Thymus (tissue), 11 donors: ENCODE measurements at regions not wholly inside any gene's neighbourhood (a gene's known extent, or its start where the extent isn't known, plus 50 kb on each side); places are given as distances from the start of the nearest gene placed in this dataset.

Experiments
- DNase-seq, 9 donors: peaks; one replicate each; pipeline ENCODE4 v3.0.0-alpha.2; 2013; ENCODE audit warnings: low spot score in 9 of 9, low read depth in 6 of 9, missing footprints in 1 of 9
- H3K27ac ChIP-seq, 2 donors: one replicate each; pipeline ENCODE4 v1.5.1; 2013; ENCODE audit warnings: control low read depth in 1 of 2, low read depth in 1 of 2, low read length in 1 of 2, mild to moderate bottlenecking in 1 of 2, moderate library complexity in 1 of 2
- H3K27me3 ChIP-seq, 2 donors: one replicate each; pipeline ENCODE4 v1.5.1; 2013; ENCODE audit warnings: low read length in 1 of 2; ENCODE audit not compliant: control insufficient read depth in 2 of 2, insufficient read depth in 1 of 2
- H3K36me3 ChIP-seq, 2 donors: one replicate each; pipeline ENCODE4 v1.5.1; 2013; ENCODE audit warnings: low read length in 1 of 2, mild to moderate bottlenecking in 1 of 2, moderate library complexity in 1 of 2; ENCODE audit not compliant: control insufficient read depth in 2 of 2, insufficient read depth in 2 of 2
- H3K4me1 ChIP-seq, 2 donors: one replicate each; pipeline ENCODE4 v1.5.1; 2013; ENCODE audit warnings: low read length in 2 of 2; ENCODE audit not compliant: control insufficient read depth in 2 of 2, insufficient read depth in 2 of 2
- H3K4me3 ChIP-seq, 2 donors: one replicate each; pipeline ENCODE4 v1.5.1; 2013; ENCODE audit warnings: low read length in 2 of 2, control low read depth in 1 of 2, mild to moderate bottlenecking in 1 of 2
- H3K9me3 ChIP-seq, 2 donors: one replicate each; pipeline ENCODE4 v1.5.1; 2013; ENCODE audit warnings: low read length in 1 of 2, mild to moderate bottlenecking in 1 of 2; ENCODE audit not compliant: control insufficient read depth in 2 of 2, insufficient read depth in 1 of 2
- WGBS: extraction: QIAGEN DNeasy Blood & Tissue Kit; methylation state at CpG from one replicate; pipeline ENCODE4 v1.1.7; 2013; 5-methylcytosine and 5-hydroxymethylcytosine counted together
- donor health status: healthy.

DNA sequence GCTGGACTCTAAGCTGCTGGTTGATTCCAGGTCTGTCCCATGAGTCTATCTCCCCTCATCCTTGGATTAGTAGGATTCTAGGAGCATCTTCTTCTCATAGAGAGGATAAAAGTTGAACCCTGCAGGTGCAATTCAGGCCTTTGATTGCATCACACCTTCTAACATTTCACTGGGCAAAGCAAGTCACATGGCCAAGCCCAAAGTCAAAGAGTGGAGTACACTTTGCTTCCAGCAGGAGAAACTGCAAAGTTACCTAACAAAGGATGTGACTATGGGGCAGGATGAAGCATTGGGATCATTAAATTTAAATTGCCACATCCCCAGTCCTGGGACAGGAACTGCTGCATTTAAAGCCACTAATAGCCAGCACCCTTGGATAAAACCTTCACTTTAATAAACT lies 51.0 kb upstream of the EGFLAM start:
- H3K4me3 ChIP-seq, result no peak overlapping the region
- H3K9me3 ChIP-seq, result no peaks in the 10 kb centered on the region
- H3K27me3 ChIP-seq, result peaks cover 0 to 2% of the 10 kb centered on the region in 2 donors
- H3K27ac ChIP-seq, result no peak overlapping the region
- no peak for DNase-seq
- H3K36me3 ChIP-seq, result no peaks in the 10 kb centered on the region
- H3K4me1 ChIP-seq, result no peaks in the 10 kb centered on the region

DNA sequence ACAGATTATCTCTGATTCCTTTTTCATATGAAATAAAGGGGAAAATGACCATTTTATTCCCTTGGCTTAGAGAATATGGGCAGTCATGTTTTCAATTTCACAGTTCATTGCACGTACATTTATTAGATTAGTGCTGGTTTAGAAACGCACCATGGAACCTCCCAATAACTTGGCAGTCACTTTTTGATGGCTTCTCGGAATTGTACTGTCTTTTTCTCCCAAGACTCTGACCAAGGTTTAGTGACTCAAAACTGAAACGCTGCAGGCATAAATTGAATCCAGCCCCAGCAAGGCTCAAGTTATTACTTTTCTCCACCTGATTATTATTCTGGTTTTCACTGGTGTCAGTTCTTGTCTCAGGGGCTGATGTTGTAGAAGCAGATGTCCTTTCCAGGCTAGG lies 55.6 kb upstream of the EGFLAM start:
- H3K36me3 ChIP-seq, result no peaks in the 10 kb centered on the region
- peaks cover 0 to 2% of the 10 kb centered on the region in 2 donors for H3K27me3 ChIP-seq
- no peaks in the 10 kb centered on the region for H3K4me1 ChIP-seq
- no peak overlapping the region for H3K4me3 ChIP-seq
- no peaks in the 10 kb centered on the region for H3K9me3 ChIP-seq
- no peak for DNase-seq
- WGBS, result 96% methylated on average over 4 of the region's 4 CpGs
- no peak overlapping the region for H3K27ac ChIP-seq

DNA sequence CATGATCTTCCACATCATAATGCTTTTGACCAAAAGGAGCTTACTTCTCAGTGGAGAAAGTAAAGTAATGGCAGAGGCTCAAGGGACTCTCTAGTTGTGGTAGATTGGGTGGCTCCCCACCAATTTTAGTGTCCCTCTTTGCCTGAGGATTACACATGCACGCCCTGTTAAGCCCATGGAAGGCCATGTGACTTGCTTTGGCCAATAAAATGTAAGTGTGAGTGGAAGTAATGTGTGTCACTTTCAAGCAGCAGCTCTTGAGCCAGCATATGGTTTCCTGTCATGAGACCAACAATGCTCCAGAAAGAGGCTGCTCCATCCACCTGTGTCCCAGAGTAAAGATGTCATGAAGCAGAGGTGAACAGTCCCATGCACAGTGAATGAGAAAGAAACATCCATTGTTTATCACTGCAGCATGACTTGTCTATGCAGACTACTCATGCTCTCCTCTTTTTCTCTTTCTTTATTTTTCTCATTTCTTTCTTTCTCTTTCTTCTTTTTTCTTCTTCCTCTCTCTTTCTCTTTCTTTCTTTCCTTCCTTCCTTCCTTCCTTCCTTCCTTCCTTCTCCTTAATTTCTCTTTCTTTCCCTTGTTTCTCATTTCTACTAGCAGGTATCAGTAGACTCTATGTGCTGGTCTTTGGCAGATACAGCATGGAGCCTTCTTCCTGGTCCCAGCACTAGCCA lies 57.3 kb upstream of the EGFLAM start:
- H3K9me3 ChIP-seq, result no peaks in the 10 kb centered on the region
- no peak for DNase-seq
- peaks cover 0 to 2% of the 10 kb centered on the region in 2 donors for H3K27me3 ChIP-seq
- no peaks in the 10 kb centered on the region for H3K36me3 ChIP-seq
- no peaks in the 10 kb centered on the region for H3K4me1 ChIP-seq
- WGBS, result 70% methylated on average over 1 of the region's 1 CpG
- H3K27ac ChIP-seq, result no peak overlapping the region
- no peak overlapping the region for H3K4me3 ChIP-seq

DNA sequence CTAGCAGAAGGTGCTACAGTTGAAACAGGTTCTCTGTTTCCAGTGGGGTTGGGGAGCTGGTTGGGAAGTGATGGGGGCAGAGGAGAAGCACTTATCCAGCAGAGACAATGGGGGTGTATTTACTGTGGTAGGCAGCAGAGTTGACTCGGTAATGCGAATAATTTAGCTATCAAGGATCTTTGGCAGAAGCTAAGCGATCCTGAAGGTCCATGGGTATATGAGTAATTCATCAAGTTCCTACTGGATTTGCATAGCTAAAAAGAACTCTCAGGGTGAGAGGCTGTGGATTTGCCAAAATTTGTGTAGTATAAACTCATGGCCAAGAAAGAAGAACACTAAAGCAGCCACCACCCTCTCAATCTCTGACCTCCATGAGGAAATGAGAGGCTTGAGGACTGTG lies 61.2 kb upstream of the EGFLAM start:
- Histone ChIP-seq H3K36me3 (no peaks in the 10 kb centered on the region), H3K27me3 (peaks cover 0 to 11% of the 10 kb centered on the region in 2 donors), H3K27ac (no peak overlapping the region), H3K4me1 (no peaks in the 10 kb centered on the region), H3K9me3 (no peaks in the 10 kb centered on the region), H3K4me3 (no peak overlapping the region)
- no peak for DNase-seq
- 97% methylated on average over 3 of the region's 3 CpGs for WGBS

DNA sequence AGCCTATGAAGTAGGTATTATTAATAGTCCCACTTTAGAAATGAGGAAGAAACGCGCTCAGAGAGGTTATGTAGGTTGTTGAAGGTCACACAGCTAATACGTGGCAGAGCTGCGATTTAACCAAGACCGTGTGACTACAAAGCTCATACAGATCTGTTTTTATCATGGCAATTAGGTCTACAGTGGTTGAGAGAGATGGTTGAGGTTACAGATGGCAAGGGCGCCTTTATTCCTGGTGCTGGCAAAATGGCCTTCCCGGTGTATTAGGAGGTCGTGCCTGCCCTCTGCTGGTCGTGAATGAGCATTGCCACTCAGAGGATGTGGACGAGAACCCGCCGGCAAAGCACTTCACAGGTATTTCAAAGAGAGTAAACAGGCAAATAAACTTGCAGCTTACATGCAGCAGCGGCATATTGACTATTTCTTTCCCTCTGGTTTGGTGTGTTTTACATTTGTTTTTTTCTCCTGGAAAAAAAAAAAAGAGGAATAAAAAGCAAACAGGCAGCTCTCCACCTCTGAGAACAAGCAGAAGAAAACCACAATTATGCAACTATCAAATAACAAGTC lies 65.3 kb upstream of the EGFLAM start:
- peaks cover 0 to 21% of the 10 kb centered on the region in 2 donors for H3K27me3 ChIP-seq
- no peaks in the 10 kb centered on the region for H3K36me3 ChIP-seq
- H3K4me3 ChIP-seq, result no peak overlapping the region
- WGBS, result 23% methylated on average over 13 of the region's 13 CpGs
- H3K27ac ChIP-seq, result no peak overlapping the region
- no peaks in the 10 kb centered on the region for H3K4me1 ChIP-seq
- H3K9me3 ChIP-seq, result no peaks in the 10 kb centered on the region
- DNase-seq, result peak in 8 of 9 donors; percentile 19 to 66 (median 32)

DNA sequence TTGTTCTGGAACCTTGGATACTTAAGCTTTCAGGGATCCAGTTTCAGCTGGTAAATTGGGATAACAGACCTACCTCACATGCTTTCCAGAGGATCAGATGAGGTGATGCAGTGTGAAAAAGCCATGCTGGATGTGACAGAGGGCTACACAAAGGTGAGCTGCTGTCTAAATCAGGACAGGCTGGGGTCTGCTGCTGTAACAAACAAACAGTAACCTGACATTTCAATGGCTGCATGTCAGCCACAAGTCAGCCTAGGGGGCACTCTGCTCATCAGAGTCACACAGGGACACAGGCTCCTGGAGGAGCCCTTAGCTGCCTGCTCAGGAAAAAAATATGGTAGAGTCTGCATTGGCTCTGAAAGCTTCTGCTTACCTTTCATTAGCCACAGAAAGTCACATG lies 66.7 kb upstream of the EGFLAM start:
- Histone ChIP-seq H3K27me3 (peaks cover 0 to 21% of the 10 kb centered on the region in 2 donors), H3K4me3 (no peak overlapping the region), H3K36me3 (no peaks in the 10 kb centered on the region), H3K4me1 (no peaks in the 10 kb centered on the region), H3K9me3 (no peaks in the 10 kb centered on the region), H3K27ac (no peak overlapping the region)
- no peak for DNase-seq

DNA sequence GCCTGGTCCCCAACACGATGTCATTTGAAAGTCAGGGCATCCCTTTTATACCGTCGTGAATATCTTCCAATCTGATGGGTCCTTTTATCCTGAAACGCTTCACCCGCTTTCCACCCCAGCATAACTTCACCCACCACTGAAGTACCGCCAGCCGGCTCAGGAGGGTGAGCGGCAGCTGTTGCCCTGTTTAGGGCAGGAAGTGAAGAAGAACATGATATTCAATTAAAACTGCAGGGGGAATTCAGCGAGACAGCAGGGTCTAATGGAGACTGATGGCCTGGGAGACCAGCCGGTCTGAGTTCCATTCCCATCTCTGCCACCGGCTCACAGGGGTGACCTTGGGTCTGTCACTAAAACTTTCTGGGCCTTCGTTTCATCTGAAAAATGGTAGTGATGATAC lies 68.2 kb upstream of the EGFLAM start:
- H3K4me3 ChIP-seq, result no peak overlapping the region
- no peaks in the 10 kb centered on the region for H3K9me3 ChIP-seq
- H3K36me3 ChIP-seq, result no peaks in the 10 kb centered on the region
- no peaks in the 10 kb centered on the region for H3K4me1 ChIP-seq
- WGBS, result 89% methylated on average over 12 of the region's 12 CpGs
- no peak overlapping the region for H3K27ac ChIP-seq
- no peak for DNase-seq
- peaks cover 0 to 21% of the 10 kb centered on the region in 2 donors for H3K27me3 ChIP-seq

DNA sequence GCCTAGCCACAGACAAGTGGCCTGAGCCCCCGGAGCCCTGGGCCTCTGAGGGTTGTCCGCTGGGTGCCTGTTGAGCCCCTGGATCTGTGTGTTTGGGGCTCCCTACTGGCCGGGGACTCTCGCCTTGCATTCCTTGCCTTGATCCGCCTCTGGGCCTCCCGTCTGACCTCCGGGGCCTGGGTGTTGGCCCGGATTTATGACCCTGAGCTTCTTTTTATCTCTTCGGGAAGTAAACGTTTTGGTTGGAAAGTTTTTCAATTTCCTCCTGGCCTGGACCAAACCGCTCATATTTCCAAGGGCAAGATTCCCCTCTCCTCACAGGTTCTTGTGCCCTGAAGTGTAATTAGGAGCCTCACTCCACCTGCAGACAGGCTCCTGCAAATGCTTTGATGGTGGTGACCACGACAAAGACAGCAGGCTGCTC lies 69.3 kb upstream of the EGFLAM start:
- peaks cover 0 to 17% of the 10 kb centered on the region in 2 donors for H3K27me3 ChIP-seq
- 71% methylated on average over 12 of the region's 12 CpGs for WGBS
- H3K27ac ChIP-seq, result no peak overlapping the region
- no peaks in the 10 kb centered on the region for H3K36me3 ChIP-seq
- DNase-seq, result no peak
- H3K4me1 ChIP-seq, result no peaks in the 10 kb centered on the region
- no peaks in the 10 kb centered on the region for H3K9me3 ChIP-seq
- no peak overlapping the region for H3K4me3 ChIP-seq

DNA sequence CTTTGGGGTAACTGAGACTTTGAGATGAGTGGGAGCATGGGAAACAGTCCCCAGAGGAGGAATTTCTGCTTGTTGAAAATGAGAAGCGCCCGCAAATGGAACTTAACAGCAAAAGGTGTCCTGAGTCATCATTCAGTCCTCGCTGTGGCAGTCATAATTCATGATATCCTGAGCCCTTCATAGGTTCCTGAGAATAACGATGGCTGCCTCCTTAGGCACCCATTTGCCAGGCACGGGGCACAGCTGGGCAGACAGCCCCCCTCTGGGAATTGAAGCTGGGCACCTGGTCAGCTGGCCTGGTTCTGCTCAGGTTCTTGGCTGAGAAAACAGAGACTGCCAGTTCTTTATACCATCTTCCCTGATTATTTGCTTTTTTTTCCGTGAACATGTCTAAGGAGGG lies 69.8 kb upstream of the EGFLAM start:
- Histone ChIP-seq H3K27ac (no peak overlapping the region), H3K27me3 (peaks cover 0 to 17% of the 10 kb centered on the region in 2 donors), H3K36me3 (no peaks in the 10 kb centered on the region), H3K4me1 (no peaks in the 10 kb centered on the region), H3K9me3 (no peaks in the 10 kb centered on the region), H3K4me3 (no peak overlapping the region)
- 67% methylated on average over 6 of the region's 6 CpGs for WGBS
- no peak for DNase-seq
